Prostate gland (tissue), 2 donors: ENCODE measurements at regions not wholly inside any gene's neighbourhood (a gene's known extent, or its start where the extent isn't known, plus 50 kb on each side); places are given as distances from the start of the nearest gene placed in this dataset.

Experiments
- CTCF ChIP-seq, 4 experiments: fragments of 200-600 bp in 2 of 4; fragments of 450-650 bp in 2 of 4; sonication (generic) in 2 of 4; IDR thresholded peaks; 1 replicate in 3 of 4; 2 replicates in 1 of 4; pipeline ENCODE4 v1.5.1; 2016 to 2019; ENCODE audit warnings: antibody characterized with exemption in 4 of 4, mild to moderate bottlenecking in 2 of 4, moderate library complexity in 2 of 4
- POLR2A ChIP-seq: fragments of 450-650 bp; IDR thresholded peaks from one replicate; pipeline ENCODE4 v1.6.1; 2016; ENCODE audit warnings: antibody characterized with exemption, mild to moderate bottlenecking
- POLR2AphosphoS5 ChIP-seq: sonication (generic); formaldehyde crosslinking; IDR thresholded peaks from one replicate; pipeline ENCODE4 v1.6.1; 2017; ENCODE audit warnings: antibody characterized with exemption

GRCh38 chr1:199741586-199741985 lies 285.9 kb upstream of the NR5A2 start:
- TF ChIP-seq POLR2A = no peak
- TF ChIP-seq CTCF (IDR thresholded peaks at IDR 0.05) = no peak
- no peak for TF ChIP-seq POLR2AphosphoS5
